Endothelial cell of umbilical vein (primary cell): ENCODE measurements at regions not wholly inside any gene's neighbourhood (a gene's known extent, or its start where the extent isn't known, plus 50 kb on each side); places are given as distances from the start of the nearest gene placed in this dataset.

Source experiments
- BruUV-seq: library from RNA; stranded (reverse); fragments of 400-500 nt; replicated peaks from 2 replicates; lab custom pipeline; 2021; lab: Mats Ljungman, UMichigan
- CTCF ChIA-PET: fragments of 300-600, 350-600 bp; sonication (Branson Sonifier 250); formaldehyde crosslinking; loops from one replicate; lab custom pipeline; 2021; ENCODE audit warnings: antibody characterized with exemption, inconsistent platforms; lab: Charles Lee
- POLR2A ChIA-PET: fragments of 300-600, 350-600 bp; sonication (Branson Sonifier 250); formaldehyde crosslinking; loops from one replicate; lab custom pipeline; 2021; ENCODE audit warnings: antibody characterized with exemption, inconsistent platforms; lab: Charles Lee
- DNase-seq: peaks from one replicate; pipeline ENCODE4 v3.0.0-alpha.2; 2011; ENCODE audit warnings: low read depth, low spot score
- FAIRE-seq: peaks from 2 replicates; lab custom pipeline; 2011; peaks lifted over from hg19 to GRCh38; lab: Jason Lieb, UNC
- H2AFZ ChIP-seq: 2 replicates; pipeline ENCODE4 v1.6.0; 2012; ENCODE audit warnings: low read depth, low read length, control low read depth, inconsistent platforms
- H3K27ac ChIP-seq: 2 replicates; pipeline ENCODE4 v1.5.1; 2011; ENCODE audit warnings: low read depth, mild to moderate bottlenecking, control low read depth, low read length, moderate library complexity; ENCODE audit not compliant: insufficient read depth
- H3K27me3 ChIP-seq, 2 experiments: 2 replicates each; pipeline versions ENCODE4 v1.6.0 to v1.6.1; 2011; ENCODE audit warnings: low read length in 2 of 2, mixed read lengths in 1 of 2; ENCODE audit not compliant: control insufficient read depth in 2 of 2, insufficient read depth in 2 of 2
- H3K36me3 ChIP-seq, 2 experiments: 2 replicates in 1 of 2; 3 replicates in 1 of 2; pipeline ENCODE4 v1.5.1; 2011; ENCODE audit warnings: low read length in 2 of 2, mild to moderate bottlenecking in 1 of 2, moderate library complexity in 1 of 2; ENCODE audit not compliant: control insufficient read depth in 2 of 2, insufficient read depth in 2 of 2; ENCODE audit errors: extremely low read depth in 1 of 2
- H3K4me1 ChIP-seq: 3 replicates; pipeline ENCODE4 v1.5.1; 2011; ENCODE audit warnings: mild to moderate bottlenecking, low read length; ENCODE audit not compliant: control insufficient read depth, insufficient read depth; ENCODE audit errors: extremely low read depth
- H3K4me2 ChIP-seq: 2 replicates; pipeline ENCODE4 v1.6.1; 2011; ENCODE audit warnings: low read length, control low read depth, mixed read lengths; ENCODE audit not compliant: insufficient read depth
- H3K4me3 ChIP-seq, 3 experiments: fragments of 200-600 bp in 1 of 3; sonication (generic), shearing (Covaris generic) in 1 of 3; replicated peaks in 1 of 3; 2 replicates each; pipeline ENCODE4 v1.5.1; 2011 to 2016; ENCODE audit warnings: control low read depth in 3 of 3, low read length in 3 of 3, mild to moderate bottlenecking in 2 of 3, inconsistent platforms in 1 of 3, low read depth in 1 of 3, moderate library complexity in 1 of 3; ENCODE audit not compliant: insufficient read depth in 1 of 3
- H3K79me2 ChIP-seq: 2 replicates; pipeline ENCODE4 v1.6.0; 2012; ENCODE audit warnings: low read length, inconsistent platforms; ENCODE audit not compliant: control insufficient read depth, insufficient read depth
- H3K9ac ChIP-seq: replicated peaks from 2 replicates; pipeline ENCODE3; 2011; ENCODE audit warnings: low read length, control low read depth; ENCODE audit not compliant: insufficient read depth; ENCODE audit errors: extremely low read depth
- H3K9me1 ChIP-seq: replicated peaks from 3 replicates; pipeline ENCODE4 v1.6.0; 2011; ENCODE audit warnings: mild to moderate bottlenecking, low read length; ENCODE audit not compliant: control insufficient read depth, insufficient read depth; ENCODE audit errors: extremely low read depth
- H3K9me3 ChIP-seq: replicated peaks from 2 replicates; pipeline ENCODE4 v1.5.1; 2012; ENCODE audit warnings: low read length, inconsistent platforms; ENCODE audit not compliant: control insufficient read depth, insufficient read depth
- H4K20me1 ChIP-seq: replicated peaks from 2 replicates; pipeline ENCODE3; 2011; ENCODE audit warnings: mild to moderate bottlenecking, low read length; ENCODE audit not compliant: control insufficient read depth, insufficient read depth; ENCODE audit errors: extremely low read depth
- CTCF ChIP-seq, 2 donors: IDR thresholded peaks; 1 replicate in 1 of 2; 2 replicates in 1 of 2; pipeline ENCODE4 v1.5.1; 2011; ENCODE audit warnings: low read length in 2 of 2, mild to moderate bottlenecking in 2 of 2, moderate library complexity in 2 of 2, control low read depth in 1 of 2, inconsistent platforms in 1 of 2, low read depth in 1 of 2; ENCODE audit not compliant: insufficient read depth in 1 of 2; ENCODE audit errors: extremely low read depth in 1 of 2
- EZH2 ChIP-seq: IDR thresholded peaks from 2 replicates; pipeline ENCODE4 v1.6.1; 2012; ENCODE audit warnings: borderline replicate concordance, low read depth, mild to moderate bottlenecking, moderate library complexity, low read length, inconsistent platforms; ENCODE audit not compliant: severe bottlenecking
- FOS ChIP-seq: IDR thresholded peaks from 2 replicates; pipeline ENCODE4 v1.6.1; 2011; ENCODE audit warnings: mild to moderate bottlenecking, low read length, moderate library complexity, borderline replicate concordance; ENCODE audit not compliant: insufficient read depth
- GATA2 ChIP-seq: IDR thresholded peaks from 2 replicates; pipeline ENCODE4 v1.7.0; 2011; ENCODE audit warnings: low read depth, mild to moderate bottlenecking, moderate library complexity, mixed read lengths, low read length; ENCODE audit not compliant: insufficient read length, insufficient read depth
- JUN ChIP-seq: IDR thresholded peaks from 2 replicates; pipeline ENCODE4 v1.6.1; 2011; ENCODE audit warnings: borderline replicate concordance, low read depth; ENCODE audit not compliant: insufficient read length, insufficient read depth
- MAX ChIP-seq: IDR thresholded peaks from 2 replicates; pipeline ENCODE4 v1.6.1; 2011; ENCODE audit not compliant: insufficient read depth, insufficient read length
- MYC ChIP-seq: IDR thresholded peaks from one replicate; pipeline ENCODE4 v1.6.1; 2011; ENCODE audit warnings: mild to moderate bottlenecking, low read depth, low read length
- POLR2A ChIP-seq: IDR thresholded peaks from 2 replicates; pipeline ENCODE4 v1.6.1; 2012; ENCODE audit warnings: low read depth, mild to moderate bottlenecking, control low read depth, low read length
- POLR2AphosphoS5 ChIP-seq: IDR thresholded peaks from 2 replicates; pipeline ENCODE4 v1.6.1; 2012; ENCODE audit warnings: low read depth, mild to moderate bottlenecking, control low read depth, low read length, moderate library complexity; ENCODE audit not compliant: insufficient read depth
- dilution Hi-C: fragments of 300-500 bp; cut with MboI; formaldehyde crosslinking; loops from one replicate; pipeline ENCODE4 v1.15.0; 2019; ENCODE audit warnings: low sequenced_read_pairs; ENCODE audit not compliant: extremely low pct_ligation_motif_present
- intact Hi-C: fragments of 100-400 bp; cut with micrococcal nuclease; formaldehyde crosslinking; loops from one replicate; pipeline ENCODE4 v1.10.0; 2022

- H3K4me1 ChIP-seq = no peaks in the 10 kb centered on the region
- no peak overlapping the region for H3K27ac ChIP-seq
- H3K9ac ChIP-seq = no peak overlapping the region
- H4K20me1 ChIP-seq = no peaks in the 10 kb centered on the region
- ChIA-PET POLR2A (no interaction called here), CTCF (interaction anchor here (0.6 kb wide), 1 partner anchor 68 kb away, joined by 3 read pairs; no protein-coding TSS in a partner anchor)
- BruUV-seq = no TSS peak
- intact Hi-C loops (no loop called here), dilution Hi-C loops (no loop called here)
- no peak overlapping the region for H2AFZ ChIP-seq
- H3K9me3 ChIP-seq = no peaks in the 10 kb centered on the region
- no peaks in the 10 kb centered on the region for H3K9me1 ChIP-seq
- TF ChIP-seq FOS = no peak
- no peaks in the 10 kb centered on the region for H3K27me3 ChIP-seq
- no peak for DNase-seq
- H3K36me3 ChIP-seq = no peaks in the 10 kb centered on the region
- FAIRE-seq = no peak
- H3K79me2 ChIP-seq = no peaks in the 10 kb centered on the region
- H3K4me3 ChIP-seq = no peak overlapping the region
- H3K4me2 ChIP-seq = no peak overlapping the region
Measured at GRCh38 chr3:157926822-157927221, 179.4 kb downstream of the SHOX2 start.

- BruUV-seq = no TSS peak
- Histone ChIP-seq H3K9ac (no peak overlapping the region), H3K4me3 (no peak overlapping the region), H3K9me3 (no peaks in the 10 kb centered on the region), H3K27ac (no peak overlapping the region), H2AFZ (no peak overlapping the region), H3K36me3 (no peaks in the 10 kb centered on the region), H4K20me1 (no peaks in the 10 kb centered on the region), H3K4me2 (no peak overlapping the region), H3K79me2 (no peaks in the 10 kb centered on the region), H3K4me1 (no peaks in the 10 kb centered on the region), H3K9me1 (no peaks in the 10 kb centered on the region), H3K27me3 (no peaks in the 10 kb centered on the region)
- intact Hi-C loops (no loop called here), dilution Hi-C loops (no loop called here)
- no peak for TF ChIP-seq MYC
- no peak for TF ChIP-seq MAX
- TF ChIP-seq GATA2 = no peak
- TF ChIP-seq POLR2A = no peak
- TF ChIP-seq EZH2 = no peak
- TF ChIP-seq FOS = no peak
- no peak for TF ChIP-seq JUN
- no peak for TF ChIP-seq POLR2AphosphoS5
- TF ChIP-seq CTCF (IDR thresholded peaks at IDR 0.05; ENCODE audit: extremely low read depth in 1 of 2, insufficient read depth in 1 of 2, low read depth in 1 of 2, low read length in 2 of 2) = no peak
- ChIA-PET POLR2A (interaction anchor here (0.7 kb wide), 1 partner anchor 737 kb away, joined by 4 read pairs; no protein-coding TSS in a partner anchor), CTCF (no interaction called here)
- no peak for DNase-seq
- no peak for FAIRE-seq
Measured at GRCh38 chr3:157922614-157923013, 183.6 kb downstream of the SHOX2 start.
